OCI-LY7 (cell line): ENCODE measurements at regions not wholly inside any gene's neighbourhood (a gene's known extent, or its start where the extent isn't known, plus 50 kb on each side); places are given as distances from the start of the nearest gene placed in this dataset.

ENCODE experiments used
- EZH2phosphoT487 ChIP-seq: fragments of 200-600 bp; sonication (generic); IDR thresholded peaks from 2 replicates; pipeline ENCODE4 v1.6.1; 2018; ENCODE audit warnings: low read depth, borderline replicate concordance, mild to moderate bottlenecking, mixed run types, antibody characterized with exemption, low read length, moderate library complexity, mixed read lengths
- TF ChIP-seq, protein P1 (sequence below): fragments of 200-600 bp; sonication (generic); conservative IDR thresholded peaks from 2 replicates; pipeline ENCODE4 v1.5.1; 2014; ENCODE audit warnings: mild to moderate bottlenecking, antibody characterized with exemption, low read length, moderate library complexity, mixed read lengths

- TF ChIP-seq, protein P1, sequence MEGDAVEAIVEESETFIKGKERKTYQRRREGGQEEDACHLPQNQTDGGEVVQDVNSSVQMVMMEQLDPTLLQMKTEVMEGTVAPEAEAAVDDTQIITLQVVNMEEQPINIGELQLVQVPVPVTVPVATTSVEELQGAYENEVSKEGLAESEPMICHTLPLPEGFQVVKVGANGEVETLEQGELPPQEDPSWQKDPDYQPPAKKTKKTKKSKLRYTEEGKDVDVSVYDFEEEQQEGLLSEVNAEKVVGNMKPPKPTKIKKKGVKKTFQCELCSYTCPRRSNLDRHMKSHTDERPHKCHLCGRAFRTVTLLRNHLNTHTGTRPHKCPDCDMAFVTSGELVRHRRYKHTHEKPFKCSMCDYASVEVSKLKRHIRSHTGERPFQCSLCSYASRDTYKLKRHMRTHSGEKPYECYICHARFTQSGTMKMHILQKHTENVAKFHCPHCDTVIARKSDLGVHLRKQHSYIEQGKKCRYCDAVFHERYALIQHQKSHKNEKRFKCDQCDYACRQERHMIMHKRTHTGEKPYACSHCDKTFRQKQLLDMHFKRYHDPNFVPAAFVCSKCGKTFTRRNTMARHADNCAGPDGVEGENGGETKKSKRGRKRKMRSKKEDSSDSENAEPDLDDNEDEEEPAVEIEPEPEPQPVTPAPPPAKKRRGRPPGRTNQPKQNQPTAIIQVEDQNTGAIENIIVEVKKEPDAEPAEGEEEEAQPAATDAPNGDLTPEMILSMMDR, result no peak
- TF ChIP-seq EZH2phosphoT487, result no peak
Measured at GRCh38 chr7:81140775-81141174, 221.9 kb upstream of the SEMA3C start.
